ENCODE measurements at regions not wholly inside any gene's neighbourhood (a gene's known extent, or its start where the extent isn't known, plus 50 kb on each side); places are given as distances from the start of the nearest gene placed in this dataset.

DNA sequence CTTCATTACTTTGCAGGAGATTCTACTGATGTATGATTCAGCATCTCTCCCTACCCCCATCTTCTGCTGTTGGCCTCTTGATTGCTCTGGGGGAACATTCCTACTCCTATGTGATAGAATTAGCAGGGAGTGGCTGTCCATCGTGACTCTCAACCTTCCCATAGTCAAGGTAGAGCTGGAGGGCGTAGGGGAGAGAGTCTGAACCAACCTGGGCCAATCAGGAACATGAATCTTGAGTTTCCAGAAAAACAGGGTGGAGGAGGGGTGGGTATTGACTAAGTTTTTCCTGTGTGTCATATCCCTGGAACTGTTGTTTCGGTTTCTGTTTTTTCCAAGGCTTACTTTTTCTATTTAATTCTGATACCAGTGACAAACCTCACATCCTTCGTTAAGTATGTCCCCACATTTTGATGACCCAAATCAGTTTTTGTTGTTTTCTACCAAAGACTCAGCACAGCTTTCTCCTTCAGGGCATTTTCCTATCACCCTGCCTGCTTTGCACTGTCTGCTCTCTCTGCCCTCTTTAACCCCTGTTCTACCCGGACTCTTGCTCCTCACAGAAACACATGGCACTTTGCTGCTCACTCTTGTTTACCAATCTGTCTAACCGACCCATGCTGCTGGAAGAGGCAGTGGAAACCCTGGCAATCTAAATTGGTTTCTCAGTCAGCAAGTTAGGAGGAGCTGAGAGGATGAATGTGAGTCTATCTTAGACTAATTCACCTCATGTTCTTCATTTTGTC lies 1428.3 kb downstream of the AACS start:
- DNase-seq (ENCODE audit: low spot score), result no peak

DNA sequence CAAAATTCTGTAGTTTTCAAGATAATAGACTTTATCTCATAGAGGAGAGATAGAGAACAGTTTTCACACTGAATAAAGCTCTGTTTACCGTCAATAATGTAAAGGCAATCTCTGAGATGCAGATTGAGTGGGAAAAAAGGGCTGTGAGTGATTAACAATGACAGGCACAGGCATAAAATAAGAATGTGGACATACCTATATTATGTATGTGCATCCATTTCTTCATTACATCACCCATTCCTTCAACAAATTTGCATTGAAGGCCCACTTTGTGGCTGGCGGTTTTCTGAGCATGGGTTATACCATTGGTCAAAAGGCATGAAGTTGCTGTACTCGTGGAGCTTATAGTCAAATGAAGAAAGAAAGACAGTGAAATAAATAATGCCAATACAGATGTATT lies 1431.0 kb downstream of the AACS start:
- DNase-seq (ENCODE audit: low spot score), result no peak

DNA sequence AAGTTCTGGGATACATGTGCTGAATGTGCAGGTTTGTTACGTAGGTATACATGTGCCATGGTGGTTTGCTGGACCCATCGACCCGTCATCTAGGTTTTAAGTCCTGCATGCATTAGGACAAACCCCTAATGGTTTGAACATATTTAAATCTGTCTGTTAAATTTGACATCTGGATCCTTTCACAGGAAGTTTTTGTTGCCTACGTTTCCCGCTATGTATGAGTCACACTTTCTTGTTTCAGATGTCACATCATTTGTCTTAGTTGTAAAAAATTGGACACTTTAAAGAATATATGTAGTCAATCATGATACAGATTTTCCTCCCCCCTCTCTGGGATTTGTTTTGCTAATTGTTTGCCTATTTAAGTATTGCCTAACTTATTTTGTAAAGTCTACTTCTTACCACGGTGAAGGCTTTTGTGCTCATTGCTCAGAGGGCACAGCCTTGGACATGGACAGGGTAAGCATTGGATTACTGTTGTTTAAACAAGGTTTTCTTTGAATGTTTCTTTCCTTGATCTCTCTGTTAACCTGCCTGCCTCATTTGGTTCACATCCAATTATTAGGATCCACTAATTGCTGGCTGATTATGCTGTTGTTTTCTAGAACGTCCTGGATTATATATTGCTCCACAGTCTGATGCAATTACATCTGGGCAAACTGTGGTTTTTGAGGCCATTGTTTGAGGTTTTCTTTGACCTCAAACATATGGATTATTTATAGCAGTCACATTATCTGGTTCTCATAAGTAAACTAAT lies 1441.4 kb downstream of the AACS start:
- DNase-seq (ENCODE audit: low spot score), result no peak

DNA sequence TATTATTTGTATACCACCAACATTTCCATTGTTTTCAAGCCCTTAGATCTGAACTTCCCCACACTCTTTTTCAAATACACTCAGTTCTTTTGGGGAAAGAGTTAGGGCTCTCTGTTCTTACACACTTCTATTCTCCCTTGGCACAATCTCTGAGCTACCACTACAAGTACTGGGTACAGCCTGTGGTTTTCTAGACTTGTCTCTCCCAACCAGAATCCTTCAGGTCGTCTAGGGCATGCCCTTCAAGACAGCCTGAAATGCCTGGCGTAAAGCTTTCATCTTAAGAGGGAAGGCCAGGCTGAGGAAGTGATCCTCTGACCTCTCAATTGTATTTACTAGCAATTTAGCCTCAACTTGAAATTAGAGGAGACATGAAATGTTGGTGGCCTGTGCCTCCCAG lies 1442.0 kb downstream of the AACS start:
- DNase-seq (ENCODE audit: low spot score), result no peak

DNA sequence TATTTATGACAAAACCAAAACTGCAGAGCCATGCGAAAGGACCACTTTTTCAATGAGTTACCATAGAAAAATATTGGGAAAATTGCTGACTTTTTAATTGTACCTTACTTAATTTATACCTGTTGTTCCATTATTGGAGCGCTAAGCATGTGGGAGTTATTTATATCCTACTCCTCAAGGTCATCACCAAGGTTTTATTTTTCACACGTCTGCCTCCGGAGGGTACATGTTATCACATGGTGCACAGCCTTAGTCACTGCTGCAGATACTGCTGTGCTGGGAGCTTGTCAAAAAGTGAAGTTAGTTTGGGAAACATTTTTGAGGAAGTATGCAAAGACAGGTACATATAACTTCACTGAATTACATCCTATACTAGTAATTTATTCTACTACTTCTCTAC lies 1444.3 kb downstream of the AACS start:
- DNase-seq (ENCODE audit: low spot score), result no peak

DNA sequence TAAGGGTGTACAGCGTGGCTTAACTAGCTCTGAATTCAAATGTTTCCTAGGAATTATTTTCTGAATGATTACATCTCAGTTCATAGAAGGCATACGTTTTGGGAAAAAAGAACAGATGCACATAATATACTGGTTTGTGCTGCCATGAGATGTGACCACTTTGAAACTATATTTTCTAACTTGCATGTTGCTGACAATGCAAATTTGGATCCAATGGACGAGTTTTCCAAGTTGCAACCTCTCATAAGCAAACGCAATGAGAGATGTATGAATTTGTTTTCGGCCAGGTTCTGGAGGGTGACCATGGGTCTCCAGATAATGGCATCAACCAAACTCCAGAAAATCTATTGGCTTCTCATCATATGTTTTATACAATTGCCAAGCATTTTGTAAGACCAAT lies 1445.4 kb downstream of the AACS start:
- no peak for DNase-seq (ENCODE audit: low spot score)

DNA sequence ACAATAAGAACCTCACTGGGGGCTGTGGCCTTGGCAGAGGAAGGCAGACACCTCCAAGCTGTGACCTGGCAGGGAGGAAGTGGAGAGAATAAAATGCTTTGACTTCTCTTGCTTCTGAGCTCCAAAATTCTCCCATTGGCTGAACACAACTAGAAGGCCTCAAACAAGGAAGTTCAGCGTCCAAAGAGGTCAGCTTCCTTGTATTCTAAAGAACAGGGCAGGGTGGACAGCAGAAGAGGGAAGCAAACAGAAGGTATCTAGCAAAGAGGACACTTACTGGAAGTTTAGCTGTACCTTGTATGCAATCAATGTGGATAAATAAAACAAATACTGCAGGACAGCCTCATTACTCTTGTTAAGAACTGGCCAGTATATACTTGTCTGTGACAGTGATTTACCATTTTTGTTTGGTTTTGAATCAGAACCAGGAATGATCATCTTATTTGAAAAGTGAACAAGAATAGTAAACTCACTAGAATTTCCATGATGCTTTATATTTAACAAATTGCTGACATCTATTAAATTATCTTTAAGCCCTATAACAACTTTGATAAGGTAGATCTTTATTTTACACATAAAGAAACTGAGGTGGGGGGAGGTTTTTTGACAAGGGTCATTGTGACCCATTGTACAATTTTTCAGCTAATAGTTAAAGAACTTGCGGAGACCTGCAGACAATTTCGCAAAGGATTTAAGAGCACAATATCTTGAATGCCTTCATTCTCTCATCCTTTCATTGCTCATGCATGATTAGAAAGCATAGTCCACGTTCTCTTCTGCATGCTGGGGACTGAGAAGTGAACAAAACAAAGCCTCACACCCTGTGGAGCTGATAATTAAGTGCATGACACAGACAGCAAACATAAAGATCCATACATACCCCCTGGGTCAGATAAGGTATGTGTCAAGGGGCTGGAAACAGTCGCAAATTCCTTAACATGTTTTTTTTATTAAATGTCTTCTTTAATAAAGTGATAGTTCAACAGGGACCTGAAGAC lies 1448.0 kb downstream of the AACS start:
- no peak for DNase-seq (ENCODE audit: low spot score)

DNA sequence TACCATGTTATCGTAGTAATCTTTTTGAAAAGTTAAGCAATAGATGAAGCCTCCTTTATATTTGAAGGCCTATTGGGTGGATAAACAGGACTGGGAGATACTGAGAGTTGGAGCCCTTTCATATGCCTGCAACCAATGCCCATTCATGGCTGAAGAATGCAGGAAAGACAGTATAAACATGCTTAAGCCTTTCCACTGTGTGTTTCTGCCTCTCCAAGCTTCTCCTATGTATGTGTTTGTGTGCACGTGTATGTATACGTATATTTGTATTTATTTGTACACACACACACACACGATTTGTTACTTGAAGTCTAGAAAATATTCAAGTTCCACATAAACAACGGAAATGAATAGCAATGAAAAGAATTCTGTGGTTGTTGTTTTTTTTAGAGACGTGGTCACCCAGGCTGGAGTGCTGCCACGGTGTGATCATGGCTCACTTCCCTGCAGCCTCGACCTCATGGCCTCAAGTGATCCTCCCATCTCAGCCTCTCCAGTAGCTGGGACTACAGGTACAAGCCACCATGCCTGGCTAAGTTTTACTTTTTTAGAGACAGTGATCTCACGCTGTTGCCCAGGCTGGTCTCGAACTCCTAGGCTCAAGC lies 1453.5 kb downstream of the AACS start:
- DNase-seq (ENCODE audit: low spot score), result no peak

DNA sequence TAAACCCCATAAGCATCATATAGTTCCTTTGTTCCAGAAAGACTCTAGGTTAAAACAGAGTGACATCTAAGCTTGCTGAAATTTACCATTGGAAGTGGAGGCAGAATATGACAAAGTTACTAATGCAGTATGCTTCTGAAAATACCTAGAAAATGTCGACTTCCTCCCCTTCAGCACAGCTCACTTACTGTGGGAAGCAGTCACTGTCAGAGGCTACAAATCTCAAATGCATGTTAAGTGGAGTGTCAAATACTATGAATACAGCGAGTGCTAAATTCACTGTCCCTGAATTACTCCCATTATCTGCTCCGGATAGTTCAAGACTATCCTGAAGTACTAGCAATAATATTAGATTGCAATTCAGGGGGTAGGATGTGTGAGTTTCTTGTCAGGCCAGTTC lies 1454.6 kb downstream of the AACS start:
- no peak for DNase-seq (ENCODE audit: low spot score)

DNA sequence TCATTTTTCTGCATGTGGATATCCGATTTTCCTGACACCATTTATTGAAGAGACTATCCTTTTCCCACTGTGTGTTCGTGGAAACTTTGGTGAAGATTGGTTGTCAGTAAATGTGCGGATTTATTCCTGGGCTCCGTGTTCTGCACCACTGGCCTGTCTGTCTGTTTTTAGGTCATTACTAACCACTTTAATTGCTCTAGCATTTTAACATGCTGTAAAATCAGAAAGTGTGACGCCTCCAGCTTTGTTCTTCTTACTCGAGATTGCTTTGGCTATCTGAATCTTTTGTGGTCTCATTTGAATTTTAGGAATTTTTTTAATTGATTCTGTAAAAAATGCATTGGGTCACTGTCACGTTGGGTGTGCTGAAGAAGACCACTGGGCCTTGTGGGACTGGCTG lies 1458.7 kb downstream of the AACS start:
- DNase-seq (ENCODE audit: low spot score), result no peak

DNA sequence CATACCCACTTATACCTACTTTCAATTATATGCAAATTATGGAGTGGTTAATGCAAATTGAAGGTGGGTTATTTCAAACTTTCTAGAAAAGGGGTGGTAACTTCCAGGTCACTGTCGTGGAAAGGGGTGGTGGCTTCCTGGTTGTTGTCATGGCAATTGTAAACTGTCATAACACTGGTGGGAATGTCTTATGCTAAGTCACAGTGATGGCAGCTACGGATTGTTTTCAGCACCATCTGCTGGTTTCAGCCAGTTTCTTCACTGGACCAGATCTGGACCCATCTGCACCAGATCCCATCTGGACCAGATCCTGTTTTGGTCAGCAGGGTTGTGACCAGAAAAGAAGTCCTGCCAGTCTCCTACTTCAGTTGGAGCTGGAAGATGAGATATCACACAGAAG lies 1469.3 kb downstream of the AACS start:
- peak; percentile 1 for DNase-seq (ENCODE audit: low spot score)

DNA sequence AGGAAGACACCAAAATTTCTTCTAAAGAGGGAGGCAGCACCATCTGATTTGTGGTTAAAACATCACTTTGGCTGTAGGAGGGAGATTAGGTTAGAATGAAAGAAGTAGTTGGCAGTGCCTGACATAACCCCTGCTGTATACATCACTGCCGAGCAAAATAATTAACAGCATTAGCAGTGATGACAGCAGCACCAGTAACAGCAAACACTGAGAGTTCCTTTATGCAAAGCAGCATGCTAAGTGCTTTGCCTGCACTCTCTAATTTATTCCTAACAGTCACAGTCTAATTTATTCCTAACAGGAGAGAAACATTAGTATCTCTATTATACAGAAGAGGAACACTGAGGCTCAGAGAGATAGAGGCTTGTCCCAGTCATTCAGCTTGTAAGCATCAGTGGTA lies 1469.7 kb downstream of the AACS start:
- no peak for DNase-seq (ENCODE audit: low spot score)

DNA sequence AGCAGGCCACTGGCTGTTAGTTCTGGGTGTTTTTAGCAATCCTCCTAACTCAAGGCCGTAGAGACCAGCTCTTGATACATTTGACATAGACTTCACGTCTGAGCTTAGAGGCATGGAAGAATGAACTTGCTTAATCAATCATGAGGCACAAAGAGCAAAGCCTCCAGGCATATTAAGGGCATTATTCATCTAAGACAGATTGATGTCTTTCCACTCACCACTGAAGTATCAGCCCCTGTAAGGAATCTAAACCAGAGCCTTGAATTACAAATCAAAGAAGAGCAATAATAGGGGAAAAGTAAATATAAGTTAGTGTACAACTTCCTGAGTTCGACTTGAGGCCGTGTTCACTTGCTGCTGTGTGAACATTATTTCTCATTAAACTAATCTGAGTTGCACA lies 1470.7 kb downstream of the AACS start:
- DNase-seq (ENCODE audit: low spot score), result no peak

DNA sequence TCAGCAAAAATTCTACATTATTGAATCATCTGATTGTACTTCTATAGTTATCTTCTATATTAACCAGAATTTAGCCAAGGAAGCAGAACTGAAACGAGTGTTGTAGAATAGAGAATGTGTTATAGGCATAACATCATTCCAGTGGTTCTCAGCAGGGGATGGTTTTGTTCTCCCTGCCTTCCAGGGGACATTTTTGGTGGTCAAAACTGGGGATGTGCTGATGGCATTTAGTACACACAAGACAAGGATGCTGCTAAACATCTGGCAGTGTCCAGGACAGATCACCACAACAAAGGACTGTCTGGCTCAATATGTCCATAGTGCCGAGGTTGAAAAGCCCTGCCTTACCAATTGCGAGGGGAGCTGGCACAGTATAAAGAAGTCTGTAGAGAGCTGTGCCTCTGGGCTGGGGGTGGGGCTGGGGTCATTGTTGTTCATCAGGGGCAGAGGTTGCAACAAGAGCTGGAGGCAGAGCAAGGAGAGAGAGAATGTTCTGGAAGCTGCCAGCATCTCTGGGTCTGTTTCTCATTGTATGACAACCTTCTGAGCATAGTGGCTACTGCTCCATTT lies 1472.8 kb downstream of the AACS start:
- no peak for DNase-seq (ENCODE audit: low spot score)

DNA sequence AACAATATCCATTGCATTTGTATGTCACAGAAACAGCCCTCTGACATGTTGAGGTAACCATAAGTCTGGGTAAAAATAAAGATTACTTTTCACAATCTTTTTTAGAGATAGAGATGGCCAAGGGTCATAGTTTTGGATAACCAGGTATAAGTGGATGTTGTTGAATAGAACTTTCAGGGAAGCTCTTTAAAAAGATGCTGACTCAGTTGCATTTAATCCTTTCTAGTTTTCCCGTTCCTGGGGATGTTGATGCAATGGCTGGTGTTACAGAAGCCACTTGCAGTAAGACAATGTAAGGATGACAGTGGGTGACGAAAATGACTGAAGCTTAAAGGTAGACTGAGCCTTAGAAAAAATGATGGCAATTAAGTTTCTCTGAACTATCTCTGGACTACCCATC lies 1473.7 kb downstream of the AACS start:
- no peak for DNase-seq (ENCODE audit: low spot score)

DNA sequence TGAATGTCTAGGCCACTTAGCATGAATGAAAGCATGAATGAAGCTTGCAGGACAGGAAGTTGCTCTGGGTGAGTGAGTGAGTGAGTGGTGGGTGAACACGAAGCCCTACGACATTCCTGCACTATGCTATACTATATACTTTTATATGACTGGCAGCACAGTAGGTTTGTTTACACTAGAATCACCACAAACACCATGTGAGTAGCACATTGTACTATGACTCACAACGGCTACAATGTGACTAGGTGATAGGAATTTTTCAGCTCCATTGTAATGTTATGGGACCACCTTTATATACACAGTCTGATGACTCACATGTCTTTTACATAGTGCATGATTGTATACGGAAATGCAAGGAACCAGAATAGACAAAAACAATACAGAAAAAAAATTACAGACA lies 1480.2 kb downstream of the AACS start:
- DNase-seq (ENCODE audit: low spot score), result peak; percentile 24

DNA sequence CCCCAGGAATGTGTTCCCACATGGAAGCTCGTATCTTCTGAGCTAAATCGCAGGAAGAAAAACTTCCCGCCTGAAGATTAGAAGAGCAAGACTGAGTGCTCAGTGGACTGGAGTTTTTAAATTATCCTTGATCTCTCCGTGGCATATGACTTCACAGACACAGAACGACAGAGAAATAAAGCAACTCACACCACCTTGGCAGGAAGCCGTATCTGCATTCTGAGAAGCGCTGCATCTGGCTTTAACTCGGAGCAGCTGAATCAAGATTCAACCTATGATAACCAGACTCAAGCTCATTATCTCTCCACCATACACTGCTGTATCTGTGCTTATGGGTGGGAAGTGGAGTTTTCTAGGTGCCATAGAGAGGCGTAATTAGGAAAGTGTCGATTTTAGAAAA lies 1482.7 kb downstream of the AACS start:
- DNase-seq (ENCODE audit: low spot score), result no peak

DNA sequence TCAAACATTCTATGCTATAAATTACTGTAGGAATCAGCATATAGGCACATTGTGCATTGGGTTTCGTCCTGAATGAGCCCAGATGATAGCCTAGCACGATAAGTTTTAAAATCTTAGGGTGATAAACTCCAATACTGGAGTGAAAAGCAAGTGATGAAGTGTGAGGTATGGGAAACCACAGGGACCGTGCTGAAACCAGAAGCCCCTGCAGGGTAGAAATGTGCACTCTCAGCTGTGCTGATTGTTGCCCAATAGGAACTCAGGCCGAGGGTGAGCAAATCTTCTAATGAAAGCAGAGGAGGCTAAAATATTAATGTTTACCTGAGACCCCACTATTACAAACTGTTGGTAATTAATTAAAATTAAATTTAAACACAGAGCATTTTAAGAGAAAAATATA lies 1486.6 kb downstream of the AACS start:
- no peak for DNase-seq (ENCODE audit: low spot score)

DNA sequence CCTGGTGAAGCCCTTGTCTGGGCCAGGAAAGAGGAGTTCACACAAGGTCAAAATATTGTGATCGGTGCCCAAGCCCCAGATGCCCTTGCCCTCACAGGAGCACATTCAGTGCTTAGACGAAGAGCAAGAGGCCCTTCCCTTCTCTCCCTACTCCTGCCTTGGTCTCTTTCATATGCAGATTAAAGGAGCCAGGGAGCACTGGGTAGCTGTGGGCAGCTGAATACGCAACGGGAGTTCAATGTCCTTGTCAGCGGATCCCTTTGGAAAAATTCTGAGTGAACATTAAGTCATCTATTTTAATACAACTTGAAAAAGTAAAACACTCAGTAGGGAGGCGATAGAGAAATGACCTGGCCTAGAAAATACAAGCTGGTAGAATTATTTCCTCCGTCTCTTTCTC lies 1489.4 kb downstream of the AACS start:
- DNase-seq (ENCODE audit: low spot score), result no peak

DNA sequence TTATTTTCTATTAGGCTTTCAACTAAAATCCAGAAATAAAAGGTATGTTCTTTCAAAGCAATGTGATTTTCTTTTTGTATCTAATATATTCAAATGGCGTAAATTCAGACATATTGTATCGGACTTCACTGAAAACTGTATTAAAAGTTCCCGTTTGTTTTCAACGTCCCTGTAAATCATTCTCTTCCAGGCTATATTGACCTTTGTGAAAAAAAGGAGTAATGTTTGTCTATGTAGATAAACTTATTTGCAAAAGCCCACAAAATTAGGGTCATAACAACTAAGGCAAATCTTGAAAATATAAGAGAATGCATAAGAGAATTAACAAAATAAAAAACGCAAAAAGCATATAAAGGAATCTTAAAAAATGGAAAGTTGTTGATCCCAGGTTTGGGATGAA lies 1492.4 kb downstream of the AACS start:
- no peak for DNase-seq (ENCODE audit: low spot score)

DNA sequence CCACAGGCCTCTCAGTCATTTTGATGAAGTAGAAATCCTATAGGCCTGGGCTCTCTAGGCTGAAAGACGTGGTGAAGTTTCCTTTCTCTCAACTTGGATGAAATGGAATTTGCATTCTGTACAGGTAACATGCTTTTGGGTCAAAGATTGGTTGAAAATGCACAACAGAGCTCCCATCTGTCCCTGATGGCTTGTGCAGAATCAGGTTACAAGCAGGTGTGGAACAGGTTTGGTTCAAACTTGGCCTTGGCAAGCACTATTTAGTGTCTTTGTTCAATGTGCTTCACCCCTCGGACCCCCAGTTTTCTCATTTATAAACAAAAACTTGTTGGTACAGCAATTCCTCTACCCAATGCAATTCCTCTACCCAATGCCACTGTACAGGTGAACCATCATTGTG lies 1493.0 kb downstream of the AACS start:
- no peak for DNase-seq (ENCODE audit: low spot score)

All from HT-29 (cell line).